CD4-positive, alpha-beta T cell (primary cell): ENCODE measurements at regions not wholly inside any gene's neighbourhood (a gene's known extent, or its start where the extent isn't known, plus 50 kb on each side); places are given as distances from the start of the nearest gene placed in this dataset.

ENCODE experiments used
- ATAC-seq: fragments of 200-7000 bp; cut with Tn5 transposase; one replicate; pipeline ENCODE4 v1.10.0; 2022; ENCODE audit warnings: mild to moderate bottlenecking; ENCODE audit not compliant: poor library complexity
- CTCF ChIA-PET: fragments of 350-600 bp; sonication (Branson Sonifier 250); formaldehyde crosslinking; loops from one replicate; lab custom pipeline; 2021; ENCODE audit warnings: antibody characterized with exemption, inconsistent platforms; lab: Charles Lee
- POLR2A ChIA-PET: fragments of 350-600 bp; sonication (Branson Sonifier 250); formaldehyde crosslinking; loops from one replicate; lab custom pipeline; 2021; ENCODE audit warnings: antibody characterized with exemption, inconsistent platforms; lab: Charles Lee
- DNase-seq, 14 experiments: peaks; one replicate each; pipeline ENCODE4 v3.0.0-alpha.2; 2013 to 2020; ENCODE audit warnings: mixed read lengths in 2 of 14
- H3K27ac ChIP-seq, 2 donors: one replicate each; pipeline versions ENCODE4 v1.5.1 to v1.7.0; 2013; ENCODE audit warnings: low read length in 2 of 2, low read depth in 1 of 2, mild to moderate bottlenecking in 1 of 2
- H3K27me3 ChIP-seq, 2 experiments: 1 replicate in 1 of 2; 2 replicates in 1 of 2; pipeline versions ENCODE4 v1.6.1 to v1.7.0; 2013; ENCODE audit warnings: low read length in 2 of 2, control low read depth in 1 of 2, mild to moderate bottlenecking in 1 of 2, moderate library complexity in 1 of 2; ENCODE audit not compliant: insufficient read depth in 2 of 2, control insufficient read depth in 1 of 2
- H3K36me3 ChIP-seq: one replicate; pipeline ENCODE4 v1.6.1; 2013; ENCODE audit warnings: low read length, control low read depth; ENCODE audit not compliant: insufficient read depth
- H3K4me1 ChIP-seq: one replicate; pipeline ENCODE4 v1.6.1; 2013; ENCODE audit warnings: low read length, control low read depth; ENCODE audit not compliant: insufficient read depth
- H3K4me3 ChIP-seq: one replicate; pipeline ENCODE4 v1.5.1; 2013; ENCODE audit warnings: mild to moderate bottlenecking, low read length, moderate library complexity
- H3K9me3 ChIP-seq, 2 experiments: 1 replicate in 1 of 2; 2 replicates in 1 of 2; pipeline versions ENCODE4 v1.6.1 to v1.7.0; 2013; ENCODE audit warnings: low read length in 2 of 2, mild to moderate bottlenecking in 2 of 2, control low read depth in 1 of 2, moderate library complexity in 1 of 2; ENCODE audit not compliant: control insufficient read depth in 1 of 2, insufficient read depth in 1 of 2
- H3K27ac Mint-ChIP-seq: one replicate; pipeline ENCODE4 v1.8.0; 2020; ENCODE audit warnings: mixed read lengths
- H3K27me3 Mint-ChIP-seq: one replicate; pipeline ENCODE4 v1.8.0; 2021; ENCODE audit warnings: mixed read lengths
- H3K36me3 Mint-ChIP-seq: one replicate; pipeline ENCODE4 v1.8.0; 2021; ENCODE audit warnings: low read depth, mixed read lengths
- H3K4me1 Mint-ChIP-seq: one replicate; pipeline ENCODE4 v1.8.0; 2021; ENCODE audit warnings: low read depth, mixed read lengths
- H3K4me3 Mint-ChIP-seq: one replicate; pipeline ENCODE4 v1.8.0; 2020; ENCODE audit warnings: mild to moderate bottlenecking, mixed read lengths
- H3K9me3 Mint-ChIP-seq: one replicate; pipeline ENCODE4 v1.8.0; 2020; ENCODE audit warnings: mixed read lengths
- intact Hi-C, 2 experiments: fragments of 100-400 bp; cut with DNase I in 1 of 2; cut with micrococcal nuclease in 1 of 2; formaldehyde crosslinking; loops; one replicate each; pipeline versions ENCODE4 v1.15.1 to v1.9.0; 2023 to 2025; cut with DNase I, micrococcal nuclease
- TF ChIP-seq, protein P1 (sequence below): fragments of 200-600 bp; IDR thresholded peaks from one replicate; pipeline ENCODE4 v1.8.0; 2022; ENCODE audit warnings: antibody characterized with exemption, mild to moderate bottlenecking

GRCh38 chr18:30208546-30208945 lies 834.0 kb downstream of the DSC3 start:
- Mint-ChIP-seq H3K27me3 (no peaks in the 10 kb centered on the region), H3K36me3 (no peaks in the 10 kb centered on the region), H3K4me3 (no peak overlapping the region), H3K4me1 (no peaks in the 10 kb centered on the region), H3K27ac (no peak overlapping the region), H3K9me3 (no peaks in the 10 kb centered on the region)
- Histone ChIP-seq H3K4me1 (no peaks in the 10 kb centered on the region), H3K4me3 (no peak overlapping the region), H3K9me3 (peaks cover 0 to 14% of the 10 kb centered on the region in 2 experiments), H3K36me3 (no peaks in the 10 kb centered on the region), H3K27me3 (no peaks in the 10 kb centered on the region), H3K27ac (no peak overlapping the region)
- CTCF ChIA-PET = no interaction called here
- ATAC-seq = no peak
- DNase-seq = no peak
- TF ChIP-seq, protein P1, sequence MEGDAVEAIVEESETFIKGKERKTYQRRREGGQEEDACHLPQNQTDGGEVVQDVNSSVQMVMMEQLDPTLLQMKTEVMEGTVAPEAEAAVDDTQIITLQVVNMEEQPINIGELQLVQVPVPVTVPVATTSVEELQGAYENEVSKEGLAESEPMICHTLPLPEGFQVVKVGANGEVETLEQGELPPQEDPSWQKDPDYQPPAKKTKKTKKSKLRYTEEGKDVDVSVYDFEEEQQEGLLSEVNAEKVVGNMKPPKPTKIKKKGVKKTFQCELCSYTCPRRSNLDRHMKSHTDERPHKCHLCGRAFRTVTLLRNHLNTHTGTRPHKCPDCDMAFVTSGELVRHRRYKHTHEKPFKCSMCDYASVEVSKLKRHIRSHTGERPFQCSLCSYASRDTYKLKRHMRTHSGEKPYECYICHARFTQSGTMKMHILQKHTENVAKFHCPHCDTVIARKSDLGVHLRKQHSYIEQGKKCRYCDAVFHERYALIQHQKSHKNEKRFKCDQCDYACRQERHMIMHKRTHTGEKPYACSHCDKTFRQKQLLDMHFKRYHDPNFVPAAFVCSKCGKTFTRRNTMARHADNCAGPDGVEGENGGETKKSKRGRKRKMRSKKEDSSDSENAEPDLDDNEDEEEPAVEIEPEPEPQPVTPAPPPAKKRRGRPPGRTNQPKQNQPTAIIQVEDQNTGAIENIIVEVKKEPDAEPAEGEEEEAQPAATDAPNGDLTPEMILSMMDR = no peak
- POLR2A ChIA-PET = no interaction called here
- intact Hi-C loops = no loop called here

DNA sequence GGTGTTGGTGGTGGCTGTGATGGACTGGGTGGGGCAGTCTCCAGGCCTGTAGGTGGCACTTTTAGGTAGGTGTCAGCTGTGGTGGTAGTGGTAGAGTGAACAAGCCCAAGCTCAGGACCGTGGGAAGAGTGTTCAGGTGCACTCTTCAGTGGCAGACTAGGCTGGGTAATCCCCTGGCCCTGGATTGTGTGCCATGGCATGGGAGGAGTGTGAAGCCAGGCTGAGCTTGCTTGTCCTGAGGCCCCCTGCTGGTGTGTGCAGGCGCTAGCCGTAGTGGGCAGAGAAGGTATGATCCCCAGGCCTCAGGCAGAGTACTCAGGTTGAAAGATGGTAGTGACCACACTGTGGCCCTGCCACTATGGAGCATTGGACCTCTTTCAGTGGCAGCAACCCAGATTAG lies 850.3 kb downstream of the DSC3 start:
- Histone ChIP-seq H3K36me3 (no peaks in the 10 kb centered on the region), H3K9me3 (peaks cover 7 to 13% of the 10 kb centered on the region in 2 experiments), H3K27me3 (no peaks in the 10 kb centered on the region), H3K4me1 (no peaks in the 10 kb centered on the region), H3K4me3 (no peak overlapping the region), H3K27ac (no peak overlapping the region)
- ATAC-seq (no peak), DNase-seq (no peak)
- H3K27ac Mint-ChIP-seq = no peak overlapping the region
- no peaks in the 10 kb centered on the region for H3K4me1 Mint-ChIP-seq
- H3K4me3 Mint-ChIP-seq = no peak overlapping the region
- no peaks in the 10 kb centered on the region for H3K27me3 Mint-ChIP-seq
- TF ChIP-seq, protein P1 = no peak
- CTCF ChIA-PET = no interaction called here
- H3K9me3 Mint-ChIP-seq = peaks cover 25% of the 10 kb centered on the region
- no peaks in the 10 kb centered on the region for H3K36me3 Mint-ChIP-seq
- POLR2A ChIA-PET = no interaction called here
- intact Hi-C loops = no loop called here

DNA sequence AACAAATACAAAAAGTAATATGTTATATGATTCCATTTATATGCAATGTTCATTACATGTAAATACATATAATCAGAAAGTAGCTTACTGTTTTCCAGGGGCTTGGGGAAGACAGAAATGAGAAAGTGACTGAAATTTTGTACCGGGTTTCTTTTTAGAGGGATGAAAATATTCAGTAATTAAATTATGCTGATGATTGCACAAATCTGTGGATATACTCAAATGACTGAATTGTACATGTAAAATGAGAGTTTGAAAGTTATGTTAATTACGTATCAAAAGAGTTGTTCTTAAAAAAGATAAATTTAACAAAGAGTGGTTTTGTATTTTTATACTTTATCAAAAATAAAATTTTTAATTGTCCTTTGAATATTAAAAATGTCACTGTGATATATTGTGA lies 856.3 kb downstream of the DSC3 start:
- ATAC-seq = no peak
- CTCF ChIA-PET = no interaction called here
- H3K36me3 ChIP-seq = no peaks in the 10 kb centered on the region

More for the DNA sequence above, 856.3 kb downstream of the DSC3 start:
- H3K4me3 ChIP-seq = no peak overlapping the region
- TF ChIP-seq, protein P1 = no peak
- Mint-ChIP-seq H3K9me3 (peaks cover 8% of the 10 kb centered on the region), H3K4me1 (no peaks in the 10 kb centered on the region), H3K4me3 (no peak overlapping the region), H3K27me3 (no peaks in the 10 kb centered on the region), H3K27ac (no peak overlapping the region), H3K36me3 (no peaks in the 10 kb centered on the region)
- no peaks in the 10 kb centered on the region for H3K4me1 ChIP-seq
- H3K27ac ChIP-seq = no peak overlapping the region
- DNase-seq = no peak
- intact Hi-C loops = no loop called here
- H3K9me3 ChIP-seq = peaks cover 3 to 4% of the 10 kb centered on the region in 2 experiments
- no peaks in the 10 kb centered on the region for H3K27me3 ChIP-seq
- POLR2A ChIA-PET = no interaction called here
